H9 (cell line): ENCODE measurements at regions not wholly inside any gene's neighbourhood (a gene's known extent, or its start where the extent isn't known, plus 50 kb on each side); places are given as distances from the start of the nearest gene placed in this dataset.

Experiments
- DNase-seq: peaks from one replicate; pipeline ENCODE4 v3.0.0-alpha.2; 2017
- H2AFZ ChIP-seq: one replicate; pipeline ENCODE4 v1.6.1; 2013; ENCODE audit warnings: mild to moderate bottlenecking, low read length, control low read depth, moderate library complexity
- H2AK5ac ChIP-seq: 2 replicates; pipeline ENCODE4 v1.6.1; 2013; ENCODE audit warnings: low read length, control low read depth, mixed read lengths; ENCODE audit not compliant: insufficient read length
- H2BK120ac ChIP-seq: one replicate; pipeline ENCODE4 v1.6.1; 2013; ENCODE audit warnings: low read depth, mild to moderate bottlenecking, low read length, control low read depth, inconsistent platforms; ENCODE audit not compliant: poor library complexity, severe bottlenecking
- H2BK12ac ChIP-seq: 2 replicates; pipeline ENCODE4 v1.6.1; 2013; ENCODE audit warnings: low read length, control low read depth, mixed read lengths, low read depth; ENCODE audit not compliant: insufficient read length
- H2BK15ac ChIP-seq: 2 replicates; pipeline ENCODE4 v1.6.1; 2013; ENCODE audit warnings: low read depth, low read length, control low read depth
- H2BK20ac ChIP-seq: one replicate; pipeline ENCODE4 v1.6.1; 2013; ENCODE audit warnings: low read depth, mild to moderate bottlenecking, low read length, control low read depth, inconsistent platforms; ENCODE audit not compliant: poor library complexity, severe bottlenecking
- H2BK5ac ChIP-seq: 2 replicates; pipeline ENCODE4 v1.6.1; 2013; ENCODE audit warnings: low read length, control low read depth, mixed read lengths; ENCODE audit not compliant: insufficient read length
- H3K14ac ChIP-seq: 2 replicates; pipeline ENCODE4 v1.6.1; 2013; ENCODE audit warnings: low read length, control low read depth; ENCODE audit not compliant: insufficient read depth
- H3K18ac ChIP-seq: 2 replicates; pipeline ENCODE4 v1.6.1; 2013; ENCODE audit warnings: low read depth, mild to moderate bottlenecking, mixed read lengths, low read length, control low read depth; ENCODE audit not compliant: insufficient read length
- H3K23ac ChIP-seq: 2 replicates; pipeline ENCODE4 v1.6.1; 2013; ENCODE audit warnings: low read length, control low read depth, mixed read lengths, low read depth; ENCODE audit not compliant: insufficient read length
- H3K23me2 ChIP-seq: 2 replicates; pipeline ENCODE4 v1.6.1; 2013; ENCODE audit warnings: low read depth, mild to moderate bottlenecking, mixed read lengths, low read length, control low read depth; ENCODE audit not compliant: insufficient read length, poor library complexity, severe bottlenecking
- H3K27ac ChIP-seq: 2 replicates; pipeline ENCODE4 v1.5.1; 2013; ENCODE audit warnings: low read length, control low read depth, mixed read lengths, low read depth; ENCODE audit not compliant: insufficient read length
- H3K27me3 ChIP-seq: 2 replicates; pipeline ENCODE4 v1.6.1; 2013; ENCODE audit warnings: low read length, control low read depth, inconsistent platforms; ENCODE audit not compliant: insufficient read depth
- H3K4ac ChIP-seq: 2 replicates; pipeline ENCODE4 v1.6.1; 2013; ENCODE audit warnings: low read depth, mild to moderate bottlenecking, control low read depth, inconsistent platforms, low read length, moderate library complexity
- H3K4me1 ChIP-seq: 2 replicates; pipeline ENCODE4 v1.6.1; 2013; ENCODE audit warnings: low read length, control low read depth, inconsistent platforms; ENCODE audit not compliant: insufficient read depth
- H3K4me2 ChIP-seq: 2 replicates; pipeline ENCODE4 v1.6.1; 2013; ENCODE audit warnings: low read length, control low read depth, mixed read lengths; ENCODE audit not compliant: insufficient read length, insufficient read depth
- H3K56ac ChIP-seq: 2 replicates; pipeline ENCODE4 v1.6.1; 2013; ENCODE audit warnings: low read depth, mild to moderate bottlenecking, mixed read lengths, low read length, control low read depth; ENCODE audit not compliant: insufficient read length
- H3K79me1 ChIP-seq: 2 replicates; pipeline ENCODE4 v1.6.1; 2013; ENCODE audit warnings: low read depth, mild to moderate bottlenecking, moderate library complexity, low read length, control low read depth, inconsistent platforms; ENCODE audit not compliant: insufficient read depth, poor library complexity, severe bottlenecking
- H3K79me2 ChIP-seq: 2 replicates; pipeline ENCODE4 v1.6.1; 2013; ENCODE audit warnings: low read length, control low read depth, inconsistent platforms; ENCODE audit not compliant: insufficient read depth
- H3K9ac ChIP-seq: 2 replicates; pipeline ENCODE4 v1.6.1; 2013; ENCODE audit warnings: low read length, control low read depth, mixed read lengths; ENCODE audit not compliant: insufficient read length; ENCODE audit errors: extremely low read depth
- H3K9me3 ChIP-seq: one replicate; pipeline ENCODE4 v1.6.1; 2013; ENCODE audit warnings: low read depth, low read length, inconsistent platforms; ENCODE audit not compliant: control insufficient read depth
- H3T11ph ChIP-seq: one replicate; pipeline ENCODE4 v1.6.1; 2013; ENCODE audit warnings: mild to moderate bottlenecking, low read length, control low read depth, inconsistent platforms
- H4K20me1 ChIP-seq: one replicate; pipeline ENCODE4 v1.6.1; 2013; ENCODE audit not compliant: control insufficient read depth, insufficient read length, insufficient read depth
- H4K5ac ChIP-seq: 2 replicates; pipeline ENCODE4 v1.6.1; 2013; ENCODE audit warnings: low read depth, mild to moderate bottlenecking, mixed read lengths, low read length, control low read depth; ENCODE audit not compliant: insufficient read length
- H4K8ac ChIP-seq: replicated peaks from 2 replicates; pipeline ENCODE4 v1.6.1; 2013; ENCODE audit warnings: low read length, control low read depth, mixed read lengths, low read depth; ENCODE audit not compliant: insufficient read length
- H4K91ac ChIP-seq: 2 replicates; pipeline ENCODE4 v1.6.1; 2013; ENCODE audit warnings: low read depth, mild to moderate bottlenecking, moderate library complexity, mixed read lengths, low read length, control low read depth; ENCODE audit not compliant: insufficient read length
- H3K27ac Mint-ChIP-seq, 3 experiments: 2 replicates in 2 of 3; 3 replicates in 1 of 3; pipeline ENCODE4 v1.8.0; 2020 to 2021; ENCODE audit warnings: mixed read lengths in 3 of 3, mild to moderate bottlenecking in 1 of 3, moderate library complexity in 1 of 3
- H3K27me3 Mint-ChIP-seq: 2 replicates; pipeline ENCODE4 v1.8.0; 2021; ENCODE audit warnings: low read depth, mild to moderate bottlenecking, moderate library complexity, mixed read lengths
- H3K36me3 Mint-ChIP-seq, 3 experiments: 2 replicates in 2 of 3; 3 replicates in 1 of 3; pipeline ENCODE4 v1.8.0; 2020 to 2021; ENCODE audit warnings: low read depth in 3 of 3, mixed read lengths in 3 of 3; ENCODE audit not compliant: insufficient read depth in 1 of 3
- H3K4me1 Mint-ChIP-seq, 2 experiments: 2 replicates each; pipeline ENCODE4 v1.8.0; 2020; ENCODE audit warnings: mixed read lengths in 2 of 2
- H3K4me3 Mint-ChIP-seq, 2 experiments: 2 replicates in 1 of 2; 3 replicates in 1 of 2; pipeline ENCODE4 v1.8.0; 2020 to 2021; ENCODE audit warnings: mild to moderate bottlenecking in 2 of 2, mixed read lengths in 2 of 2, moderate library complexity in 1 of 2
- H3K9me3 Mint-ChIP-seq, 2 experiments: 2 replicates in 1 of 2; 3 replicates in 1 of 2; pipeline ENCODE4 v1.8.0; 2020; ENCODE audit warnings: mild to moderate bottlenecking in 2 of 2, mixed read lengths in 2 of 2, moderate library complexity in 1 of 2
- CTCF ChIP-seq: fragments of 200-600 bp; sonication (generic); conservative IDR thresholded peaks from 3 replicates; pipeline ENCODE4 v1.8.0; 2021; ENCODE audit warnings: antibody characterized with exemption, mild to moderate bottlenecking

DNA sequence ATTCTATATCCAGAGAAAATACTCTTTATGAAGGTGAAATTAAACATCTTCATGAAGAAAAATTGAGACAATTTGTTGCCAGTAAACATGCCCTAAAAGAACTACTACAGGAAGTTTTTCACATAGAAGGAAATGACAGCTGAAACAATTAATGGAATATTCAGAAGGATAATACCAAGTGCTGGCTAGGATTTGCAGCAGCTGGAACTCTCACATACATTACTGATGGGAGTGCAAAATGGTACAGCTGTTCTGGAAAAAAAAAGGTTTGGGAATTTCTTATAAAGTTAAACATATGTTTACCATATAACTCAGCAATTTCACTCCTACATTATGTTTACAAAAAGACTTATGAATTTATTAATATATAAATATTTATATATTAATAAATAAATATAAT is 193.2 kb upstream of the FAT4 start:
- no peaks in the 10 kb centered on the region for H3K79me1 ChIP-seq
- no peak overlapping the region for H2BK5ac ChIP-seq
- no peak overlapping the region for H3K4me3 Mint-ChIP-seq
- no peak for DNase-seq
- H2AFZ ChIP-seq, result no peak overlapping the region
- H3K79me2 ChIP-seq, result no peaks in the 10 kb centered on the region
- H3K27ac Mint-ChIP-seq, result no peak overlapping the region
- no peaks in the 10 kb centered on the region for H3K9me3 Mint-ChIP-seq
- no peak overlapping the region for H3K18ac ChIP-seq
- no peaks in the 10 kb centered on the region for H3K9me3 ChIP-seq
- H3K27ac ChIP-seq, result no peak overlapping the region
- H4K91ac ChIP-seq, result no peak overlapping the region
- TF ChIP-seq CTCF, result no peak
- H3K4me1 Mint-ChIP-seq, result peaks cover 9 to 18% of the 10 kb centered on the region in 2 experiments
- no peaks in the 10 kb centered on the region for H3K27me3 ChIP-seq
- H3K4me2 ChIP-seq, result no peak overlapping the region
- H4K20me1 ChIP-seq, result no peaks in the 10 kb centered on the region
- H4K8ac ChIP-seq, result no peak overlapping the region
- no peak overlapping the region for H2BK20ac ChIP-seq
- no peak overlapping the region for H3K14ac ChIP-seq
- H3K9ac ChIP-seq, result no peak overlapping the region
- no peak overlapping the region for H3K4ac ChIP-seq
- no peaks in the 10 kb centered on the region for H3K36me3 Mint-ChIP-seq
- H3K27me3 Mint-ChIP-seq, result no peaks in the 10 kb centered on the region
- H3K23ac ChIP-seq, result no peak overlapping the region
- H3K23me2 ChIP-seq, result no peaks in the 10 kb centered on the region
- no peak overlapping the region for H3K56ac ChIP-seq
- H3T11ph ChIP-seq, result no peak overlapping the region
- H2BK120ac ChIP-seq, result no peak overlapping the region
- no peaks in the 10 kb centered on the region for H3K4me1 ChIP-seq
- H2BK12ac ChIP-seq, result no peak overlapping the region
- H2AK5ac ChIP-seq, result no peak overlapping the region
- no peak overlapping the region for H2BK15ac ChIP-seq
- no peak overlapping the region for H4K5ac ChIP-seq
